ENCODE measurements at regions not wholly inside any gene's neighbourhood (a gene's known extent, or its start where the extent isn't known, plus 50 kb on each side); places are given as distances from the start of the nearest gene placed in this dataset.

DNA sequence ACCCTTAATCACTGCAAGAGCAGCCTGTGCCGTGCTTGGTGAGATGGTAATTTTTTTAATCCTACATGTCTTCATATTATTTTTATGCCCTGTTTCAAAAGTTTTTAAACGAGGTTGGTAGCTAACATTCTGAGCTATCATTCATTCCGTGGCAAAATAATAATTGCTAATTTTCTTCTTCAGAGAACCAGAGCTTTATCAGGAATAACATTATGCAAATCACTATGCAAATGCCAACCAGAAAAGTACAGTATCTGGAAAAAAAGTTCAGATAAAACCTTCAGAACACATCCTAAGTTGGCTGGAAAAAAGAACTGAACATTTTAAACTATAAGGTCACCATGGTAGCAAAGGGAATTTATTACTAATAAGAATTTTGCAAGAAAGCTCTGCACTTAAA lies 165.1 kb upstream of the NABP1 start:
- Histone ChIP-seq H3K9me3 (ENCODE audit: control insufficient read depth, insufficient read depth, low read depth, low read length) (no peaks in the 10 kb centered on the region), H3K4me1 (ENCODE audit: control insufficient read depth, insufficient read depth, low read length) (no peaks in the 10 kb centered on the region), H3K36me3 (ENCODE audit: control insufficient read depth, insufficient read depth, low read length) (no peaks in the 10 kb centered on the region), H3K27ac (ENCODE audit: low read length) (no peak overlapping the region), H3K4me3 (ENCODE audit: low read depth in 2 of 2, low read length in 2 of 2) (no peak overlapping the region), H3K27me3 (ENCODE audit: control insufficient read depth, insufficient read depth, low read length) (no peaks in the 10 kb centered on the region; the same call in 1 of the 2 replicates)
- no peak for DNase-seq (ENCODE audit: low read depth, low spot score)
- ChIA-PET POLR2A (no interaction called here), CTCF (no interaction called here)
- intact Hi-C loops (cut with micrococcal nuclease; ENCODE audit: unreplicated experiment): no loop called here
- BruUV-seq (replicated peaks): no TSS peak
- no peak for TF ChIP-seq TCF7L2 (IDR thresholded peaks at IDR 0.05; ENCODE audit: low read depth, low read length)
- no peak for TF ChIP-seq POLR2AphosphoS5 (IDR thresholded peaks at IDR 0.05; ENCODE audit: low read depth, low read length)
- TF ChIP-seq, protein P1, sequence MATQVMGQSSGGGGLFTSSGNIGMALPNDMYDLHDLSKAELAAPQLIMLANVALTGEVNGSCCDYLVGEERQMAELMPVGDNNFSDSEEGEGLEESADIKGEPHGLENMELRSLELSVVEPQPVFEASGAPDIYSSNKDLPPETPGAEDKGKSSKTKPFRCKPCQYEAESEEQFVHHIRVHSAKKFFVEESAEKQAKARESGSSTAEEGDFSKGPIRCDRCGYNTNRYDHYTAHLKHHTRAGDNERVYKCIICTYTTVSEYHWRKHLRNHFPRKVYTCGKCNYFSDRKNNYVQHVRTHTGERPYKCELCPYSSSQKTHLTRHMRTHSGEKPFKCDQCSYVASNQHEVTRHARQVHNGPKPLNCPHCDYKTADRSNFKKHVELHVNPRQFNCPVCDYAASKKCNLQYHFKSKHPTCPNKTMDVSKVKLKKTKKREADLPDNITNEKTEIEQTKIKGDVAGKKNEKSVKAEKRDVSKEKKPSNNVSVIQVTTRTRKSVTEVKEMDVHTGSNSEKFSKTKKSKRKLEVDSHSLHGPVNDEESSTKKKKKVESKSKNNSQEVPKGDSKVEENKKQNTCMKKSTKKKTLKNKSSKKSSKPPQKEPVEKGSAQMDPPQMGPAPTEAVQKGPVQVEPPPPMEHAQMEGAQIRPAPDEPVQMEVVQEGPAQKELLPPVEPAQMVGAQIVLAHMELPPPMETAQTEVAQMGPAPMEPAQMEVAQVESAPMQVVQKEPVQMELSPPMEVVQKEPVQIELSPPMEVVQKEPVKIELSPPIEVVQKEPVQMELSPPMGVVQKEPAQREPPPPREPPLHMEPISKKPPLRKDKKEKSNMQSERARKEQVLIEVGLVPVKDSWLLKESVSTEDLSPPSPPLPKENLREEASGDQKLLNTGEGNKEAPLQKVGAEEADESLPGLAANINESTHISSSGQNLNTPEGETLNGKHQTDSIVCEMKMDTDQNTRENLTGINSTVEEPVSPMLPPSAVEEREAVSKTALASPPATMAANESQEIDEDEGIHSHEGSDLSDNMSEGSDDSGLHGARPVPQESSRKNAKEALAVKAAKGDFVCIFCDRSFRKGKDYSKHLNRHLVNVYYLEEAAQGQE (IDR thresholded peaks at IDR 0.05; ENCODE audit: insufficient read depth in 1 of 2, low read depth in 2 of 2, low read length in 1 of 2): no peak
- TF ChIP-seq, protein P2, sequence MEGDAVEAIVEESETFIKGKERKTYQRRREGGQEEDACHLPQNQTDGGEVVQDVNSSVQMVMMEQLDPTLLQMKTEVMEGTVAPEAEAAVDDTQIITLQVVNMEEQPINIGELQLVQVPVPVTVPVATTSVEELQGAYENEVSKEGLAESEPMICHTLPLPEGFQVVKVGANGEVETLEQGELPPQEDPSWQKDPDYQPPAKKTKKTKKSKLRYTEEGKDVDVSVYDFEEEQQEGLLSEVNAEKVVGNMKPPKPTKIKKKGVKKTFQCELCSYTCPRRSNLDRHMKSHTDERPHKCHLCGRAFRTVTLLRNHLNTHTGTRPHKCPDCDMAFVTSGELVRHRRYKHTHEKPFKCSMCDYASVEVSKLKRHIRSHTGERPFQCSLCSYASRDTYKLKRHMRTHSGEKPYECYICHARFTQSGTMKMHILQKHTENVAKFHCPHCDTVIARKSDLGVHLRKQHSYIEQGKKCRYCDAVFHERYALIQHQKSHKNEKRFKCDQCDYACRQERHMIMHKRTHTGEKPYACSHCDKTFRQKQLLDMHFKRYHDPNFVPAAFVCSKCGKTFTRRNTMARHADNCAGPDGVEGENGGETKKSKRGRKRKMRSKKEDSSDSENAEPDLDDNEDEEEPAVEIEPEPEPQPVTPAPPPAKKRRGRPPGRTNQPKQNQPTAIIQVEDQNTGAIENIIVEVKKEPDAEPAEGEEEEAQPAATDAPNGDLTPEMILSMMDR (IDR thresholded peaks at IDR 0.05): no peak
- no peak for TF ChIP-seq SIN3A (IDR thresholded peaks at IDR 0.05; ENCODE audit: borderline replicate concordance, insufficient read depth, low read depth, low read length)
- in situ Hi-C loops (cut with HindIII; ENCODE audit: low pct_unique_long_range_greater_than_20kb, low sequenced_read_pairs): no loop called here
- ATAC-seq: no peak

DNA sequence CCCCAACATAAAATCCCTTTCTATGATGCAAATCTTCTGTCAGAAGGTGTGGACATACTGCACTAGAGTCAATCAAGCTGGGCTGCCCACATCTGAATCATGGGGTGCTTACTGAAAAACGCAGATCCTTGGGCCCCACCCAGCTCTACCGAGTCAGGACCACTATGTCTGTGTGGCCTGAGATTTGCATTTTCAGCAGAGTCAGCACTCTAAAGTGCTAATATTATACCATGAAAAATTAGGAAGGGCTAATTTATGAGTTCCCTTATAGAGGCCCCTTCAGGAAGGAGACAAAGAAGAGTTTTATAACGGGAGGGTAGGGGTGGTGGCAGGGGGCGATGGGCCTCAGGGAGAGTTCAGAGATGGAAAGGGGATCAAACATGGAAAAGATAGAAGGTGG lies 163.3 kb upstream of the NABP1 start:
- CTCF ChIA-PET: no interaction called here
- POLR2A ChIA-PET: no interaction called here
- TF ChIP-seq TCF7L2 (IDR thresholded peaks at IDR 0.05; ENCODE audit: low read depth, low read length) (no peak), POLR2AphosphoS5 (IDR thresholded peaks at IDR 0.05; ENCODE audit: low read depth, low read length) (no peak), SIN3A (IDR thresholded peaks at IDR 0.05; ENCODE audit: borderline replicate concordance, insufficient read depth, low read depth, low read length) (no peak)
- TF ChIP-seq, protein P2 (IDR thresholded peaks at IDR 0.05): no peak
- TF ChIP-seq, protein P1 (IDR thresholded peaks at IDR 0.05; ENCODE audit: insufficient read depth in 1 of 2, low read depth in 2 of 2, low read length in 1 of 2): no peak
- Histone ChIP-seq H3K27me3 (ENCODE audit: control insufficient read depth, insufficient read depth, low read length) (no peaks in the 10 kb centered on the region; the same call in 1 of the 2 replicates), H3K4me3 (ENCODE audit: low read depth in 2 of 2, low read length in 2 of 2) (no peak overlapping the region), H3K27ac (ENCODE audit: low read length) (no peak overlapping the region), H3K9me3 (ENCODE audit: control insufficient read depth, insufficient read depth, low read depth, low read length) (no peaks in the 10 kb centered on the region), H3K4me1 (ENCODE audit: control insufficient read depth, insufficient read depth, low read length) (no peaks in the 10 kb centered on the region), H3K36me3 (ENCODE audit: control insufficient read depth, insufficient read depth, low read length) (no peaks in the 10 kb centered on the region)
- ATAC-seq (no peak), DNase-seq (ENCODE audit: low read depth, low spot score) (no peak)
- no TSS peak for BruUV-seq (replicated peaks)
- in situ Hi-C loops (cut with HindIII; ENCODE audit: low pct_unique_long_range_greater_than_20kb, low sequenced_read_pairs) (no loop called here), intact Hi-C loops (cut with micrococcal nuclease; ENCODE audit: unreplicated experiment) (no loop called here)

Measured in Panc1 (cell line).